K562 (cell line): ENCODE measurements at regions not wholly inside any gene's neighbourhood (a gene's known extent, or its start where the extent isn't known, plus 50 kb on each side); places are given as distances from the start of the nearest gene placed in this dataset.

Experiments used
- ATAC-seq: fragments of 200-7000 bp; cut with Tn5 transposase; 3 replicates; pipeline ENCODE4 v1.9.1; 2020; ENCODE audit warnings: moderate library complexity
- BruUV-seq: library from RNA; stranded (reverse); fragments of 400-500 nt; replicated peaks from 2 replicates; lab custom pipeline; 2021; lab: Mats Ljungman, UMichigan
- CTCF ChIA-PET: fragments of 300-600 bp; formaldehyde crosslinking; extraction: SDS; loops from one replicate; lab custom pipeline; 2021; ENCODE audit warnings: low intra/inter-chr PET ratio; lab: Yijun Ruan, JAX
- POLR2A ChIA-PET: fragments of 300-600, 350-650 bp; sonication (Branson Sonifier 250); formaldehyde crosslinking; extraction: SDS; loops from one replicate; lab custom pipeline; 2021; ENCODE audit warnings: antibody characterized with exemption, inconsistent platforms; lab: Yijun Ruan, JAX
- DNase-seq, 4 experiments: peaks; one replicate each; pipeline versions ENCODE4 v3.0.0 to v3.0.0-alpha.2; 2011 to 2018; ENCODE audit warnings: low spot score in 3 of 4, mixed read lengths in 3 of 4; ENCODE audit errors: extremely low read depth in 1 of 4
- FAIRE-seq: peaks from 2 replicates; lab custom pipeline; 2011; peaks lifted over from hg19 to GRCh38; lab: Jason Lieb, UNC
- H2AFZ ChIP-seq: 2 replicates; pipeline ENCODE4 v1.6.0; 2011; ENCODE audit warnings: low read depth, low read length, control low read depth, inconsistent platforms
- H3K27ac ChIP-seq: fragments of 200-600 bp; 3 replicates; pipeline ENCODE4 v1.8.0; 2011; ENCODE audit warnings: low read depth, mild to moderate bottlenecking, control low read depth, inconsistent platforms, low read length, moderate library complexity, mixed read lengths; ENCODE audit errors: extremely low read depth
- H3K27me3 ChIP-seq, 2 experiments: fragments of 300-600 bp in 1 of 2; 2 replicates in 1 of 2; 3 replicates in 1 of 2; pipeline versions ENCODE4 v1.6.0 to v1.8.0; 2011; ENCODE audit warnings: inconsistent platforms in 2 of 2, low read length in 2 of 2, mild to moderate bottlenecking in 1 of 2, mixed read lengths in 1 of 2, moderate library complexity in 1 of 2; ENCODE audit not compliant: control insufficient read depth in 2 of 2, insufficient read depth in 2 of 2
- H3K36me3 ChIP-seq: fragments of 300-600 bp; 3 replicates; pipeline ENCODE4 v1.8.0; 2011; ENCODE audit warnings: mild to moderate bottlenecking, low read length, inconsistent platforms; ENCODE audit not compliant: control insufficient read depth, insufficient read depth
- H3K4me1 ChIP-seq, 2 experiments: fragments of 200-600 bp in 1 of 2; replicated peaks in 1 of 2; 2 replicates in 1 of 2; 3 replicates in 1 of 2; pipeline versions ENCODE4 v1.5.1 to v1.8.0; 2011; ENCODE audit warnings: inconsistent platforms in 2 of 2, low read length in 2 of 2, mild to moderate bottlenecking in 1 of 2, mixed read lengths in 1 of 2, moderate library complexity in 1 of 2; ENCODE audit not compliant: control insufficient read depth in 2 of 2, insufficient read depth in 2 of 2
- H3K4me2 ChIP-seq: 2 replicates; pipeline ENCODE4 v1.6.1; 2011; ENCODE audit warnings: low read length, control low read depth, inconsistent platforms, mixed read lengths; ENCODE audit not compliant: insufficient read depth
- H3K4me3 ChIP-seq: fragments of 200-600 bp; sonication (generic), shearing (Covaris generic); 2 replicates; pipeline ENCODE4 v1.5.1; 2016; ENCODE audit warnings: control low read depth, inconsistent platforms
- H3K79me2 ChIP-seq: fragments of 200-600 bp; 3 replicates; pipeline ENCODE4 v1.8.0; 2011; ENCODE audit warnings: low read length, inconsistent platforms; ENCODE audit not compliant: control insufficient read depth, insufficient read depth
- H3K9ac ChIP-seq, 2 experiments: 2 replicates each; pipeline versions ENCODE4 v1.6.0 to v1.6.1; 2011; ENCODE audit warnings: low read depth in 2 of 2, low read length in 2 of 2, control low read depth in 1 of 2, inconsistent platforms in 1 of 2, mild to moderate bottlenecking in 1 of 2, mixed read lengths in 1 of 2; ENCODE audit not compliant: insufficient read depth in 1 of 2
- H3K9me1 ChIP-seq: one replicate; pipeline ENCODE4 v1.6.0; 2011; ENCODE audit warnings: inconsistent platforms, mild to moderate bottlenecking, low read length, moderate library complexity; ENCODE audit not compliant: control insufficient read depth, insufficient read depth
- H3K9me3 ChIP-seq: replicated peaks from 2 replicates; pipeline ENCODE4 v1.5.1; 2011; ENCODE audit warnings: low read depth, low read length, inconsistent platforms; ENCODE audit not compliant: control insufficient read depth, insufficient read depth
- H4K20me1 ChIP-seq: replicated peaks from 2 replicates; pipeline ENCODE4 v1.6.1; 2011; ENCODE audit warnings: low read length, inconsistent platforms, mixed read lengths; ENCODE audit not compliant: control insufficient read depth, insufficient read depth
- HNRNPK ChIP-seq: fragments of 200-400 bp; formaldehyde crosslinking; IDR thresholded peaks from one replicate; pipeline ENCODE4 v1.6.1; 2018; ENCODE audit warnings: mild to moderate bottlenecking, low read depth, low read length; ENCODE audit not compliant: poor library complexity, severe bottlenecking
- RNF2 ChIP-seq: sonication (generic); IDR thresholded peaks from 2 replicates; pipeline ENCODE4 v1.6.1; 2016
- SMAD2 ChIP-seq: fragments of 150-350 bp; IDR thresholded peaks from 2 replicates; pipeline ENCODE4 v1.6.1; 2014; ENCODE audit warnings: low read depth, mild to moderate bottlenecking, low read length
- ZNF217 ChIP-seq: sonication (generic); formaldehyde crosslinking; IDR thresholded peaks from 2 replicates; pipeline ENCODE4 v1.8.0; 2022; ENCODE audit warnings: mild to moderate bottlenecking, missing genetic modification reagents
- WGBS: fragments of 100-300 bp; shearing (Covaris generic); methylation state at CpG from one replicate; pipeline ENCODE4 v1.1.6; 2016; ENCODE audit warnings: low coverage, mixed read lengths; ENCODE audit not compliant: insufficient coverage; ENCODE audit errors: missing lambda C conversion rate; 5-methylcytosine and 5-hydroxymethylcytosine counted together
- in situ Hi-C: fragments of 300-500 bp; cut with MboI; formaldehyde crosslinking; loops from 4 replicates; pipeline ENCODE4 v1.15.0; 2018; ENCODE audit warnings: inconsistent platforms, mixed read lengths
- intact Hi-C: fragments of 100-400 bp; cut with micrococcal nuclease; formaldehyde crosslinking; loops from 2 replicates; pipeline ENCODE4 v1.14.2; 2022
- TF ChIP-seq, protein P1 (sequence below), 2 experiments: fragments of 450-650 bp; IDR thresholded peaks; 2 replicates each; pipeline ENCODE4 v1.6.1; 2018; ENCODE audit warnings: mild to moderate bottlenecking in 2 of 2, low read depth in 1 of 2; ENCODE audit not compliant: partially characterized antibody in 2 of 2
- TF ChIP-seq, protein P2 (sequence below): IDR thresholded peaks from 2 replicates; pipeline ENCODE4 v1.6.1; 2011; ENCODE audit not compliant: insufficient read length; ENCODE audit errors: extremely low read depth
- TF ChIP-seq, protein P3 (sequence below): fragments of 450-650 bp; IDR thresholded peaks from 2 replicates; pipeline ENCODE4 v1.6.1; 2016; ENCODE audit warnings: mild to moderate bottlenecking
- TF ChIP-seq, protein P4 (sequence below): sonication (generic); IDR thresholded peaks from 2 replicates; pipeline ENCODE4 v1.6.1; 2016

DNA sequence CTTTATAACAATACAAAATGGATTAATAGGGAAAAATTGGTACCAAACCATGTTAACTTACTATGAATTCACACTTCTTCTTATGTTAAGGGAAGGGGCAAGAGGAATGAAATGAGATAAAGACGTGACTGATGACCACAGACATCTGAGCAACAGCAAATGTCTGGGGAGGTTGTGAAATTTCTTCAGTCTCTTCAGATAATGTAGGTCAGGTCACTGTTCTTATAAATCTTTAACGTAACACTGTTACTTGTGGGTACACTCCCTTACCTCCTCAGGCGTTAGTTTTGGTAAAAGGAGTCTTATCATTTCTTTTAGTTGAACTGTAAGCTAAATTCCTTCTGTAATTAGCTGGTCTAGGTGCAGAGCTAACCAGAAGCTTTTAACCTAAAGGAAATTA lies 405.0 kb upstream of the LRFN5 start:
- FAIRE-seq (no peak), ATAC-seq (no peak), DNase-seq (no peak)
- Histone ChIP-seq H3K27me3 (no peaks in the 10 kb centered on the region), H4K20me1 (no peaks in the 10 kb centered on the region), H3K9me3 (no peaks in the 10 kb centered on the region), H3K9me1 (no peaks in the 10 kb centered on the region), H3K4me1 (no peaks in the 10 kb centered on the region), H3K4me3 (no peak overlapping the region), H3K9ac (no peak overlapping the region), H2AFZ (no peak overlapping the region), H3K4me2 (no peak overlapping the region), H3K79me2 (no peaks in the 10 kb centered on the region), H3K27ac (no peak overlapping the region), H3K36me3 (no peaks in the 10 kb centered on the region)
- no TSS peak for BruUV-seq
- POLR2A ChIA-PET, result no interaction called here
- in situ Hi-C loops, result no loop called here
- 0% methylated on average over 3 of the region's 3 CpGs for WGBS
- intact Hi-C loops, result no loop called here
- CTCF ChIA-PET, result no interaction called here
- TF ChIP-seq, protein P1, sequence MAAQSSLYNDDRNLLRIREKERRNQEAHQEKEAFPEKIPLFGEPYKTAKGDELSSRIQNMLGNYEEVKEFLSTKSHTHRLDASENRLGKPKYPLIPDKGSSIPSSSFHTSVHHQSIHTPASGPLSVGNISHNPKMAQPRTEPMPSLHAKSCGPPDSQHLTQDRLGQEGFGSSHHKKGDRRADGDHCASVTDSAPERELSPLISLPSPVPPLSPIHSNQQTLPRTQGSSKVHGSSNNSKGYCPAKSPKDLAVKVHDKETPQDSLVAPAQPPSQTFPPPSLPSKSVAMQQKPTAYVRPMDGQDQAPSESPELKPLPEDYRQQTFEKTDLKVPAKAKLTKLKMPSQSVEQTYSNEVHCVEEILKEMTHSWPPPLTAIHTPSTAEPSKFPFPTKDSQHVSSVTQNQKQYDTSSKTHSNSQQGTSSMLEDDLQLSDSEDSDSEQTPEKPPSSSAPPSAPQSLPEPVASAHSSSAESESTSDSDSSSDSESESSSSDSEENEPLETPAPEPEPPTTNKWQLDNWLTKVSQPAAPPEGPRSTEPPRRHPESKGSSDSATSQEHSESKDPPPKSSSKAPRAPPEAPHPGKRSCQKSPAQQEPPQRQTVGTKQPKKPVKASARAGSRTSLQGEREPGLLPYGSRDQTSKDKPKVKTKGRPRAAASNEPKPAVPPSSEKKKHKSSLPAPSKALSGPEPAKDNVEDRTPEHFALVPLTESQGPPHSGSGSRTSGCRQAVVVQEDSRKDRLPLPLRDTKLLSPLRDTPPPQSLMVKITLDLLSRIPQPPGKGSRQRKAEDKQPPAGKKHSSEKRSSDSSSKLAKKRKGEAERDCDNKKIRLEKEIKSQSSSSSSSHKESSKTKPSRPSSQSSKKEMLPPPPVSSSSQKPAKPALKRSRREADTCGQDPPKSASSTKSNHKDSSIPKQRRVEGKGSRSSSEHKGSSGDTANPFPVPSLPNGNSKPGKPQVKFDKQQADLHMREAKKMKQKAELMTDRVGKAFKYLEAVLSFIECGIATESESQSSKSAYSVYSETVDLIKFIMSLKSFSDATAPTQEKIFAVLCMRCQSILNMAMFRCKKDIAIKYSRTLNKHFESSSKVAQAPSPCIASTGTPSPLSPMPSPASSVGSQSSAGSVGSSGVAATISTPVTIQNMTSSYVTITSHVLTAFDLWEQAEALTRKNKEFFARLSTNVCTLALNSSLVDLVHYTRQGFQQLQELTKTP (IDR thresholded peaks at IDR 0.05; ENCODE audit: low read depth in 1 of 2, partially characterized antibody in 2 of 2), result no peak
- TF ChIP-seq, protein P2, sequence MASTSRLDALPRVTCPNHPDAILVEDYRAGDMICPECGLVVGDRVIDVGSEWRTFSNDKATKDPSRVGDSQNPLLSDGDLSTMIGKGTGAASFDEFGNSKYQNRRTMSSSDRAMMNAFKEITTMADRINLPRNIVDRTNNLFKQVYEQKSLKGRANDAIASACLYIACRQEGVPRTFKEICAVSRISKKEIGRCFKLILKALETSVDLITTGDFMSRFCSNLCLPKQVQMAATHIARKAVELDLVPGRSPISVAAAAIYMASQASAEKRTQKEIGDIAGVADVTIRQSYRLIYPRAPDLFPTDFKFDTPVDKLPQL, result no peak
- TF ChIP-seq, protein P3, sequence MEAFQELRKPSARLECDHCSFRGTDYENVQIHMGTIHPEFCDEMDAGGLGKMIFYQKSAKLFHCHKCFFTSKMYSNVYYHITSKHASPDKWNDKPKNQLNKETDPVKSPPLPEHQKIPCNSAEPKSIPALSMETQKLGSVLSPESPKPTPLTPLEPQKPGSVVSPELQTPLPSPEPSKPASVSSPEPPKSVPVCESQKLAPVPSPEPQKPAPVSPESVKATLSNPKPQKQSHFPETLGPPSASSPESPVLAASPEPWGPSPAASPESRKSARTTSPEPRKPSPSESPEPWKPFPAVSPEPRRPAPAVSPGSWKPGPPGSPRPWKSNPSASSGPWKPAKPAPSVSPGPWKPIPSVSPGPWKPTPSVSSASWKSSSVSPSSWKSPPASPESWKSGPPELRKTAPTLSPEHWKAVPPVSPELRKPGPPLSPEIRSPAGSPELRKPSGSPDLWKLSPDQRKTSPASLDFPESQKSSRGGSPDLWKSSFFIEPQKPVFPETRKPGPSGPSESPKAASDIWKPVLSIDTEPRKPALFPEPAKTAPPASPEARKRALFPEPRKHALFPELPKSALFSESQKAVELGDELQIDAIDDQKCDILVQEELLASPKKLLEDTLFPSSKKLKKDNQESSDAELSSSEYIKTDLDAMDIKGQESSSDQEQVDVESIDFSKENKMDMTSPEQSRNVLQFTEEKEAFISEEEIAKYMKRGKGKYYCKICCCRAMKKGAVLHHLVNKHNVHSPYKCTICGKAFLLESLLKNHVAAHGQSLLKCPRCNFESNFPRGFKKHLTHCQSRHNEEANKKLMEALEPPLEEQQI, result no peak
- TF ChIP-seq, protein P4, sequence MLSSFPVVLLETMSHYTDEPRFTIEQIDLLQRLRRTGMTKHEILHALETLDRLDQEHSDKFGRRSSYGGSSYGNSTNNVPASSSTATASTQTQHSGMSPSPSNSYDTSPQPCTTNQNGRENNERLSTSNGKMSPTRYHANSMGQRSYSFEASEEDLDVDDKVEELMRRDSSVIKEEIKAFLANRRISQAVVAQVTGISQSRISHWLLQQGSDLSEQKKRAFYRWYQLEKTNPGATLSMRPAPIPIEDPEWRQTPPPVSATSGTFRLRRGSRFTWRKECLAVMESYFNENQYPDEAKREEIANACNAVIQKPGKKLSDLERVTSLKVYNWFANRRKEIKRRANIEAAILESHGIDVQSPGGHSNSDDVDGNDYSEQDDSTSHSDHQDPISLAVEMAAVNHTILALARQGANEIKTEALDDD, result no peak
- no peak for TF ChIP-seq ZNF217 (CRISPR knock-in tag)
- no peak for TF ChIP-seq SMAD2
- no peak for TF ChIP-seq RNF2
- no peak for TF ChIP-seq HNRNPK
